Smooth muscle cell (in vitro differentiated cells): ENCODE measurements at regions not wholly inside any gene's neighbourhood (a gene's known extent, or its start where the extent isn't known, plus 50 kb on each side); places are given as distances from the start of the nearest gene placed in this dataset.

Experiments
- DNase-seq: peaks from one replicate; lab custom pipeline; 2025; ENCODE audit not compliant: unreplicated experiment; lab: John Stamatoyannopoulos, UW
- H2AFZ ChIP-seq: fragments of 200-600 bp; sonication (generic); 2 replicates; pipeline ENCODE4 v1.6.0; 2016; ENCODE audit warnings: antibody characterized with exemption, low read depth, mild to moderate bottlenecking
- H3F3A ChIP-seq: fragments of 200-600 bp; sonication (generic); 2 replicates; pipeline ENCODE4 v1.6.0; 2017; ENCODE audit warnings: antibody characterized with exemption, low read depth
- H3K27ac ChIP-seq: fragments of 200-600 bp; sonication (generic); 2 replicates; pipeline ENCODE4 v1.5.1; 2016; ENCODE audit warnings: low read depth, mild to moderate bottlenecking
- H3K27me3 ChIP-seq: fragments of 200-600 bp; sonication (generic); 2 replicates; pipeline ENCODE4 v1.6.1; 2016; ENCODE audit warnings: low read depth, mild to moderate bottlenecking
- H3K36me3 ChIP-seq: fragments of 200-600 bp; sonication (generic); 2 replicates; pipeline ENCODE4 v1.5.1; 2016; ENCODE audit warnings: low read depth
- H3K4me1 ChIP-seq: fragments of 200-600 bp; sonication (generic); 2 replicates; pipeline ENCODE4 v1.5.1; 2016; ENCODE audit warnings: low read depth
- H3K4me2 ChIP-seq: fragments of 200-600 bp; sonication (generic); 2 replicates; pipeline ENCODE4 v1.6.0; 2016; ENCODE audit warnings: mild to moderate bottlenecking
- H3K4me3 ChIP-seq: fragments of 200-600 bp; sonication (generic); 2 replicates; pipeline ENCODE4 v1.5.1; 2016; ENCODE audit warnings: mild to moderate bottlenecking
- H3K79me2 ChIP-seq: fragments of 200-600 bp; sonication (generic); 2 replicates; pipeline ENCODE4 v1.6.0; 2016; ENCODE audit warnings: low read depth, mild to moderate bottlenecking
- H3K9ac ChIP-seq: fragments of 200-600 bp; sonication (generic); 2 replicates; pipeline ENCODE4 v1.6.0; 2016; ENCODE audit warnings: low read depth
- H3K9me3 ChIP-seq: fragments of 200-600 bp; sonication (generic); replicated peaks from 2 replicates; pipeline ENCODE4 v1.5.1; 2016; ENCODE audit warnings: low read depth
- H4K20me1 ChIP-seq: fragments of 200-600 bp; sonication (generic); 2 replicates; pipeline ENCODE4 v1.6.0; 2016; ENCODE audit warnings: low read depth
- CTCF ChIP-seq: fragments of 200-600 bp; sonication (generic); IDR thresholded peaks from 2 replicates; pipeline ENCODE4 v1.5.1; 2017; ENCODE audit warnings: borderline replicate concordance, mild to moderate bottlenecking, antibody characterized with exemption; ENCODE audit not compliant: insufficient read depth, poor library complexity, severe bottlenecking
- WGBS: methylation state at CpG from one replicate; pipeline ENCODE4 v1.1.7; 2016; ENCODE audit warnings: low lambda C conversion rate; 5-methylcytosine and 5-hydroxymethylcytosine counted together

- Histone ChIP-seq H3K36me3 (no peaks in the 10 kb centered on the region), H3K27ac (no peak overlapping the region), H3K9me3 (no peaks in the 10 kb centered on the region), H3K4me3 (no peak overlapping the region), H3K4me1 (peaks cover 7% of the 10 kb centered on the region), H4K20me1 (no peaks in the 10 kb centered on the region), H3K4me2 (no peak overlapping the region), H3F3A (no peaks in the 10 kb centered on the region), H2AFZ (no peak overlapping the region), H3K79me2 (no peaks in the 10 kb centered on the region), H3K9ac (no peak overlapping the region), H3K27me3 (no peaks in the 10 kb centered on the region)
- no peak for DNase-seq
- TF ChIP-seq CTCF, result no peak
- 92% methylated on average over 1 of the region's 1 CpG for WGBS
These were observed 235.2 kb upstream of the NRP1 start for GRCh38 chr10:33569702-33570101.

GRCh38 chr10:33566426-33566825 is 232.0 kb upstream of the NRP1 start:
- H3K9ac ChIP-seq, result no peak overlapping the region
- no peak for DNase-seq
- H2AFZ ChIP-seq, result no peak overlapping the region
- H4K20me1 ChIP-seq, result no peaks in the 10 kb centered on the region
- peaks cover 7% of the 10 kb centered on the region for H3K4me1 ChIP-seq
- no peak overlapping the region for H3K4me2 ChIP-seq
- no peak overlapping the region for H3K27ac ChIP-seq
- no peak overlapping the region for H3K4me3 ChIP-seq
- H3F3A ChIP-seq, result no peaks in the 10 kb centered on the region
- no peaks in the 10 kb centered on the region for H3K36me3 ChIP-seq
- H3K9me3 ChIP-seq, result no peaks in the 10 kb centered on the region
- H3K79me2 ChIP-seq, result no peaks in the 10 kb centered on the region
- no peak for TF ChIP-seq CTCF
- no peaks in the 10 kb centered on the region for H3K27me3 ChIP-seq
- WGBS, result 67% methylated on average over 3 of the region's 3 CpGs

GRCh38 chr10:33566001-33566400 is 231.5 kb upstream of the NRP1 start:
- 33% methylated on average over 6 of the region's 6 CpGs for WGBS
- Histone ChIP-seq H3K4me3 (no peak overlapping the region), H3K36me3 (no peaks in the 10 kb centered on the region), H3K79me2 (no peaks in the 10 kb centered on the region), H3F3A (no peaks in the 10 kb centered on the region), H3K4me2 (no peak overlapping the region), H3K9ac (no peak overlapping the region), H3K9me3 (no peaks in the 10 kb centered on the region), H3K4me1 (peaks cover 7% of the 10 kb centered on the region), H3K27me3 (no peaks in the 10 kb centered on the region), H2AFZ (peak overlapping the region; percentile 61), H3K27ac (no peak overlapping the region), H4K20me1 (no peaks in the 10 kb centered on the region)
- TF ChIP-seq CTCF, result no peak
- DNase-seq, result no peak

- Histone ChIP-seq H3K9me3 (no peaks in the 10 kb centered on the region), H3K79me2 (no peaks in the 10 kb centered on the region), H3K36me3 (no peaks in the 10 kb centered on the region), H2AFZ (no peak overlapping the region), H3K27me3 (no peaks in the 10 kb centered on the region), H3K27ac (no peak overlapping the region), H4K20me1 (no peaks in the 10 kb centered on the region), H3K4me2 (no peak overlapping the region), H3F3A (no peaks in the 10 kb centered on the region), H3K4me1 (peaks cover 7% of the 10 kb centered on the region), H3K9ac (no peak overlapping the region), H3K4me3 (no peak overlapping the region)
- no peak for TF ChIP-seq CTCF
- DNase-seq, result no peak
These were observed 230.8 kb upstream of the NRP1 start for GRCh38 chr10:33565231-33565630.
